ENCODE measurements at regions not wholly inside any gene's neighbourhood (a gene's known extent, or its start where the extent isn't known, plus 50 kb on each side); places are given as distances from the start of the nearest gene placed in this dataset.
A peak's percentile ranks its signal among the peaks of the same experiment; 100 is the strongest.
"Not testable (repeated sequence)": the region's sequence is repeated elsewhere in the genome, so short reads cannot be mapped to it uniquely, and the experiment has no call there.

- DNase-seq, result no peak
These were observed 155.3 kb upstream of the PKN2 start for GRCh38 chr1:88528792-88529191.

DNA sequence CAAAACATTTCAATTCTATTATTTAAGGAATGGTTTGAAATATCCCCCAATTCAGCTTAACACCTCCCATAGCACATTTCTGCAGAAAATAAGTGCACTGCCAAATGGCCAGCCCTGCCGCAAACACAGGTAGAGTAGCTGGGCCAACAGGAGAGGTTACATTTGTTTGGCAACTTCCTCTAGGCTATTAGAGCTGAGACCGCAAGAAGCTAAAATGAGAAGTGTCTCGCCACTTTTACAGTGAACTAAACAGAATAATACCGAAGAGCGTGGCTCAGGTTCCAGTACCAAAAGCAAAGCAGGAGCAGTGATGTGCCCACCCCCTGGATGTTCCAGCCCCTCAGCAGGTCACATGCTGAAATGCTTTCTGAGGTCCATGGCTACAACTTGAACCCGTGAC lies 154.5 kb upstream of the PKN2 start:
- DNase-seq, result no peak

GRCh38 chr1:88530246-88530645 lies 153.8 kb upstream of the PKN2 start:
- DNase-seq, result no peak

DNA sequence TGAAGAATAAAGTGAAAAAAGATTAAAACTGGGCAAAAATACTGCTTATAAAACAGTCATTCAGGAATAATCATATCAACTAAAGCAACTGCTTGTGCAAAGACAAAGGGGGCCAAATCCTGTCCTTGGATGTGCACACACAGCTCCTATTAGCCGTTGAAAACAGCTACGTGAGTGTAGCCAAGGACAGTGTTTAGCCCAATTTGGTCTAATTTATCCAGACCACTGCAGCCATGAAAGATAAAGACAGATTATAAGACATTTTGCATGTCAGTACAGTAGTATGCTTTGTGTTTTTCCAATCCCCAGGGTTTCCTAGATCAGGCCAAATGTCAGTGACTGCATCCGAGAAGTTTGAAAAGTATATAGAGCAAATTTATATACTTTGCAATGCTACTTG lies 146.3 kb upstream of the PKN2 start:
- no peak for DNase-seq

GRCh38 chr1:88538222-88538899 lies 145.7 kb upstream of the PKN2 start:
- DNase-seq, result no peak

- DNase-seq, result no peak
These were observed 143.8 kb upstream of the PKN2 start for GRCh38 chr1:88540255-88540654.

- DNase-seq, result no peak
These were observed 142.5 kb upstream of the PKN2 start for GRCh38 chr1:88541596-88541995.

GRCh38 chr1:88544195-88544594 lies 139.9 kb upstream of the PKN2 start:
- no peak for DNase-seq

GRCh38 chr1:88549536-88549935 lies 134.5 kb upstream of the PKN2 start:
- DNase-seq, result no peak

- no peak for DNase-seq
These were observed 131.8 kb upstream of the PKN2 start for GRCh38 chr1:88552226-88552625.

DNA sequence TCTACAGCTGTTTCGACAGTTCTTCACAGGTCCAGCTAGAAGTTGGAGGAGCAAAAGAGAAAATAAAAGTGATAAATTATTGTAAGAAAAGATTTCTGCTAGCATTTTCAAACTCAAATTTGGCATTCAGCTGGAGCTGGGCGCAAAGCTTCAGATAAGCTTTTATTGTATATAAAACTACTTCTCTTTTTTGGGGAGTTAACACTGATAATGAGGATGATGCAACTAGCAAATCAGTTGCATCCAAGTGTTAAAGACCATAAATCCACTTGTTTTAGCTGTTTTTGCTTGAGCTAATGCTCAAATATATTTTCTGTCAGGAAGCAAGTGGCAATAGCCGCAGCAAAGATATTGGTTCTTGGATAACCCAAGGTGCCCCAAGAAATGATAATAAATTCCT lies 127.1 kb upstream of the PKN2 start:
- no peak for DNase-seq

DNA sequence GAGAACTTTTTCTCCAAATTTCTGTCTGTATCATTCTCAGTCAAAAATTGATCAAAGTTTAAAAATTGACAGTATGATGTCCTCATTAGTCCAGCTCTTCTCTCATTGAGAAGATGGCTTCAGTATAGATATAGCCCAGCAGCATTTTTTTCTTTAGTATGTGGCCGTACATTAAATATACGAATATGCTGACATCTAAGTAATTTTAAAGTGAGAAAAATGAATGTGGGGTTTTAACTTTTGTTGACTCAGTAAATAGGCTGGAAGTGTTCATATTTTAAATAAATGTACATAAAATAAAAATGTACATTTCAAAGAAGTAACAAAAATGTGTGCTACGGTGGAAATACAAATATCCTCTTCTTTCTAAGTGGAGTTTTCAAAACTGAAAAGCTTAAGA lies 123.5 kb upstream of the PKN2 start:
- no peak for DNase-seq

GRCh38 chr1:88562991-88563390 lies 121.1 kb upstream of the PKN2 start:
- no peak for DNase-seq

DNA sequence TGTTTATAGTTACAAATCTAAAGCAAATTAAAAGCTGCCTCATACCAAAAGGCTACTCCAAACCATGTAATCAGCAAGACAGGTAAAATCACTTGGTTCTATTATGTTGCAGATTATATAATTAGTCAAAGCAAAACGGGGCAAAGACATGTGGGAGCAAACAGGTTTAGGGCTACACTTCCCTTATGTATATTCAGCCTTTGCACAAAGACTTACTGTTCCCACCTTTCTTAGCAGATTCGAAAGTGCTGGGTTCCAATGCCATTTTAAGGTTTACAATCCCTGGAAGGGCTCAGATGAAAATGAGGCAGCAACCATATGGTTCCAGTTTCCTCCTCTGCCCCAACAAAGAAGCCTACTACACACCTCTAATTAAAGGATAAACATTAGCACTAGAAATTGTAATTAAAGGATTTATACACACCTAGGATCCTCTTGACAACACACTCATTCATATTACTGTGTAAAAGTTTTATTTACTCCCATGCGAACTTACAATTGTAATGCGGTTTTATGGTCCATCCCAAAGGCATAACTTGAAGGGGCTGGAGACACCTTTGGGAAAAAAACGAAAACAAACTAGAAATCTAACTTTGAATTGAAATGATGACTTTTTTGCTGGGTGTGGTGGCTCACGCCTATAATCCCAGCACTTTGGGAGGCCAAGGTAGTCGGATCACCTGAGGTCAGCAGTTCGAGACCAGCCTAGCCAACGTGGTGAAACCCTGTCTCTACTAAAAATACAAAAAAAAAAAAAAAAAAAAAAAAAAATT lies 117.3 kb upstream of the PKN2 start:
- DNase-seq, result no peak

GRCh38 chr1:88571506-88571905 lies 112.6 kb upstream of the PKN2 start:
- no peak for DNase-seq

GRCh38 chr1:88579598-88579997 lies 104.5 kb upstream of the PKN2 start:
- DNase-seq, result no peak

DNA sequence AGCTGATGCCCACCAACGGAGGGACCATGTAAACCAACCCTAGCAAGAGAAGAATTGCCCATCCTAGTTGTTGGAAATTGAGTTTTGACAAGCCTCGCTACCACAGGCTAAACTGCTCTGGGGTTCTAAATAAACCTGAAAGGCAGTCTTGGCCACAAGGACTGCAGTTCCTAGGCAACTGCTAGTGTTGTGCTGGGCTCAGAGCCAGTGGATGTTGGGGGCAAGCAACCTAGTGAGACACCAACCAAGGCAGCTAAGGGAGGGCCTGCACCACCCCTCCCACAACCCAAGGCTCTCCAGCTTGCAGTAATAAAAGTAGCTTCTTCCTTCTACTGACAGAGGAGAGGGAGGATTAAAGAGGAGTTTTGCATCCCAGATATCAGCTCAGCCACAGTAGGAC lies 102.4 kb upstream of the PKN2 start:
- no peak for DNase-seq

DNA sequence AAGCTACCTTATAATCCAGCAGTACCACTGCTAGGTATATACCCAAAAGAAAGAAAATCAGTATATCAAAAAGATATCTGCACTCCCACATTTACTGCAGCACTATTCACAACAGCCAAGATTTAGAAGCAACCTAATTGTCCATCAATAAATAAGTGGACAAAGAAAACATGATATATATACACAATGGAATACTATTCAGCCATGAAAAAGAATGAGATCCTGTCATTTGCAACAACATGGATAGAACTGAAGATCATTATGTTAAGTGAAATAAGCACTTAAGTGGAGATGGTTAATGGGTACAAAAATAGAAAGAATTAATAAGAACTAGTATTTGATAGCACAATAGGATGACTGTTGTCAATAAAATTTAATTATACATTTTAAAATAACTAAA lies 90.7 kb upstream of the PKN2 start:
- no peak for DNase-seq

GRCh38 chr1:88595355-88596002 lies 88.6 kb upstream of the PKN2 start:
- DNase-seq, result peak; percentile 30

DNA sequence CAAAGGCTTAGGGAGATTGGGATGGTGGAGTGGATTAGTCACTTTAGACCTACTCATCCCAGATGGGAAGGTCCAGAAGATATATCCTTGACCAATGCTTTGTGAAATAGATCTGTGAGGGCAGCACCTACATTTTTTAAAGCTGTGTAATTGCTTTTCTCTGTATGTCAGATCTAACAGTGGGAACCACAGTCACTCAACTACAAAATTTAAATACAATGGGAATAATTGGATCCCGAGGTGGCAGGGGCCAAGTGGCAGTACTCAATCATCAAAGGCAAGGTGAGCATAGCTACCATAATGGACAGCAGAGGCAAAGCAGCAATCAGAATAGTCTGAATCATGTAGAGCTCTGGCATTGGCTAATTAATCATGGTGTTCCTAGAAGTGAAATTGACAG lies 86.1 kb upstream of the PKN2 start:
- not testable (repeated sequence) for DNase-seq

GRCh38 chr1:88608139-88608943 lies 75.7 kb upstream of the PKN2 start:
- peak; percentile 54 for DNase-seq

DNA sequence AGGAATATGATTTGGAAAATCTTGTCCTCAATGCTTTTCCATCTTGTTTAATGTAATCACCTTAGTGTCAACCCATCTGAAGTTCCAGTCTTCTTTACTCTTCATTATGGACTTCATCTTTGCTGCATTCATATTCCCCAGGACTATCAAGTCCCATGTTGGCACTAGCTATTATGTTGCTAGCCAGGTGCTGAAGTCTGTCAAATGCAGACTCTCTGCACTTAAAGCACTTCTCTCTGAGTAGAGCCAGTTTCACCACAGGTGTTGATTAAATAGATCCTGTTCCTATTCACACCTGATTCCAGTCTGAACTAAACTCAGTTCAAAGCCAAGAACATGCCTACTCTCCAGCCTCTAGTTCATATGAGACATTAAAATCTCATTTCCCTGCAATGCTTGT lies 75.0 kb upstream of the PKN2 start:
- no peak for DNase-seq

DNA sequence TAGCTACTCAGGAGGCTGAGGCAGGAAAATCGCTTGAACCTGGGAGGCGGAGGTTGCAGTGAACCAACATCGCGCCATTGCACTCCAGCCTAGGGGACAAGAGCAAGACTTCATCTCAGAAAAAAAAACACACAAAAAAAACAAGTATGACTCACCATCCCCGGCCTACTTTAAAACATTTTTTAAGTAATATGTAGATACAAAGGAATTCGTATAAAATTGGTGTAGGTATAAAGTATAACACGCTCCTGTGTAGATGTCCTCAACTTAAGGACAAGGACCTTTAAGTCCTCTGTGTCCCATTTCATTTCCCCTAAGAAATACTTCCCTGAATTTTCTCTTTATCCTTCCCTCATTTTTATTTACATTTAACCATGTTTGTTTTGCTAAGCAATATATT lies 73.4 kb upstream of the PKN2 start:
- no peak for DNase-seq

Measured in HCEC 1CT (cell line).